PC-3 (cell line): ENCODE measurements at regions not wholly inside any gene's neighbourhood (a gene's known extent, or its start where the extent isn't known, plus 50 kb on each side); places are given as distances from the start of the nearest gene placed in this dataset.

Experiments
- CTCF ChIP-seq: fragments of 300-600 bp; sonication (generic); conservative IDR thresholded peaks from 2 replicates; pipeline ENCODE4 v1.5.1; 2017; ENCODE audit warnings: antibody characterized with exemption, low read depth, mild to moderate bottlenecking, low read length
- EZH2 ChIP-seq: fragments of 300-600 bp; sonication (generic); IDR thresholded peaks from one replicate; pipeline ENCODE4 v1.6.1; 2017; ENCODE audit warnings: antibody characterized with exemption, mild to moderate bottlenecking, low read length; ENCODE audit not compliant: unreplicated experiment

DNA sequence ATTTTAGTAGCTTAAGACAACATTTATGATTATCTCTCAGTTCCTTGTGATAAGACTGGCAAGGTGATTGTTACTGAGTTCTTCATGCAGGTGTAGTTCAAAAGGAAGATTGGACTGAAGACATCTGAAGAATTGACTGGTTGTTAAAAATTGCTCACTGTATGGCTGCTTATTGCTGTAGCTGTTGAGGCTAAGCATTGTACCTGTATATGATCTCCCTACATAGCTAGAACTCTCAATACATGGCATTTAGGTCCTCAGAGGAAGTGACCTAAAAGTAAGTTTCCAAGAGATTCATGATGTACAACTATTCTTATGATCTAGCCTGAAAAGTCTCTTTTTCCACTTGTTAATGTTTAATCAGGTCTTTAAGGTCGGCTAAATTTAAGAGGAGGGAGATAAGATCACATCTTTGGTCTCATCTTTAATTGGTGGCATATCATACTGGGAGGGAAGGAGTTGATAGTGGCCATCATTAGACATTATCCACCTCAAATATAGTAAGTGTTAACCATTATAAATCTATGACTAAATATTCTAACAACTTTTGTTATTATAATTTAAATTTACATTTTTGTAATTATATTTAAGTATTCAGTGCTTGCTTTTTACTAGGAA is 401.2 kb upstream of the EPHA7 start:
- no peak for TF ChIP-seq EZH2
- no peak for TF ChIP-seq CTCF
